ENCODE measurements at regions not wholly inside any gene's neighbourhood (a gene's known extent, or its start where the extent isn't known, plus 50 kb on each side); places are given as distances from the start of the nearest gene placed in this dataset.
A peak's percentile ranks its signal among the peaks of the same experiment; 100 is the strongest.

GRCh38 chr15:19987389-19988048 is 554.1 kb downstream of the GOLGA6L6 start:
- TF ChIP-seq CTCF (IDR thresholded peaks at IDR 0.05) = peak in 1 of 3 experiments; percentile 18
- TF ChIP-seq POLR2A (IDR thresholded peaks at IDR 0.05) = no peak
